Smooth muscle cell (in vitro differentiated cells): ENCODE measurements at regions not wholly inside any gene's neighbourhood (a gene's known extent, or its start where the extent isn't known, plus 50 kb on each side); places are given as distances from the start of the nearest gene placed in this dataset.

ENCODE experiments used
- DNase-seq: peaks from one replicate; lab custom pipeline; 2025; ENCODE audit not compliant: unreplicated experiment; lab: John Stamatoyannopoulos, UW
- H2AFZ ChIP-seq: fragments of 200-600 bp; sonication (generic); 2 replicates; pipeline ENCODE4 v1.6.0; 2016; ENCODE audit warnings: antibody characterized with exemption, low read depth, mild to moderate bottlenecking
- H3F3A ChIP-seq: fragments of 200-600 bp; sonication (generic); 2 replicates; pipeline ENCODE4 v1.6.0; 2017; ENCODE audit warnings: antibody characterized with exemption, low read depth
- H3K27ac ChIP-seq: fragments of 200-600 bp; sonication (generic); 2 replicates; pipeline ENCODE4 v1.5.1; 2016; ENCODE audit warnings: low read depth, mild to moderate bottlenecking
- H3K27me3 ChIP-seq: fragments of 200-600 bp; sonication (generic); 2 replicates; pipeline ENCODE4 v1.6.1; 2016; ENCODE audit warnings: low read depth, mild to moderate bottlenecking
- H3K36me3 ChIP-seq: fragments of 200-600 bp; sonication (generic); 2 replicates; pipeline ENCODE4 v1.5.1; 2016; ENCODE audit warnings: low read depth
- H3K4me1 ChIP-seq: fragments of 200-600 bp; sonication (generic); 2 replicates; pipeline ENCODE4 v1.5.1; 2016; ENCODE audit warnings: low read depth
- H3K4me2 ChIP-seq: fragments of 200-600 bp; sonication (generic); 2 replicates; pipeline ENCODE4 v1.6.0; 2016; ENCODE audit warnings: mild to moderate bottlenecking
- H3K4me3 ChIP-seq: fragments of 200-600 bp; sonication (generic); 2 replicates; pipeline ENCODE4 v1.5.1; 2016; ENCODE audit warnings: mild to moderate bottlenecking
- H3K79me2 ChIP-seq: fragments of 200-600 bp; sonication (generic); 2 replicates; pipeline ENCODE4 v1.6.0; 2016; ENCODE audit warnings: low read depth, mild to moderate bottlenecking
- H3K9ac ChIP-seq: fragments of 200-600 bp; sonication (generic); 2 replicates; pipeline ENCODE4 v1.6.0; 2016; ENCODE audit warnings: low read depth
- H3K9me3 ChIP-seq: fragments of 200-600 bp; sonication (generic); replicated peaks from 2 replicates; pipeline ENCODE4 v1.5.1; 2016; ENCODE audit warnings: low read depth
- H4K20me1 ChIP-seq: fragments of 200-600 bp; sonication (generic); 2 replicates; pipeline ENCODE4 v1.6.0; 2016; ENCODE audit warnings: low read depth
- CTCF ChIP-seq: fragments of 200-600 bp; sonication (generic); IDR thresholded peaks from 2 replicates; pipeline ENCODE4 v1.5.1; 2017; ENCODE audit warnings: borderline replicate concordance, mild to moderate bottlenecking, antibody characterized with exemption; ENCODE audit not compliant: insufficient read depth, poor library complexity, severe bottlenecking
- WGBS: methylation state at CpG from one replicate; pipeline ENCODE4 v1.1.7; 2016; ENCODE audit warnings: low lambda C conversion rate; 5-methylcytosine and 5-hydroxymethylcytosine counted together

- no peaks in the 10 kb centered on the region for H3K36me3 ChIP-seq
- H3K4me1 ChIP-seq: no peaks in the 10 kb centered on the region
- no peak overlapping the region for H3K27ac ChIP-seq
- no peak overlapping the region for H3K9ac ChIP-seq
- H3F3A ChIP-seq: no peaks in the 10 kb centered on the region
- no peaks in the 10 kb centered on the region for H3K79me2 ChIP-seq
- no peak overlapping the region for H2AFZ ChIP-seq
- H3K27me3 ChIP-seq: no peaks in the 10 kb centered on the region
- H4K20me1 ChIP-seq: no peaks in the 10 kb centered on the region
- TF ChIP-seq CTCF: no peak
- H3K4me3 ChIP-seq: no peak overlapping the region
- WGBS: 86% methylated on average over 2 of the region's 2 CpGs
- no peak for DNase-seq
- no peaks in the 10 kb centered on the region for H3K9me3 ChIP-seq
- no peak overlapping the region for H3K4me2 ChIP-seq
Observed at GRCh38 chr16:72480911-72481310, 309.0 kb upstream of the PMFBP1 start.

GRCh38 chr16:72475688-72476087, 303.7 kb upstream of the PMFBP1 start:
- H3F3A ChIP-seq: no peaks in the 10 kb centered on the region
- H3K9me3 ChIP-seq: no peaks in the 10 kb centered on the region
- no peak overlapping the region for H2AFZ ChIP-seq
- no peaks in the 10 kb centered on the region for H3K36me3 ChIP-seq
- TF ChIP-seq CTCF: no peak
- 59% methylated on average over 3 of the region's 3 CpGs for WGBS
- peak overlapping the region; percentile 5 for H3K4me2 ChIP-seq
- no peak for DNase-seq
- H3K27ac ChIP-seq: no peak overlapping the region
- H3K9ac ChIP-seq: no peak overlapping the region
- H3K79me2 ChIP-seq: no peaks in the 10 kb centered on the region
- no peaks in the 10 kb centered on the region for H3K27me3 ChIP-seq
- peaks cover 21% of the 10 kb centered on the region for H3K4me1 ChIP-seq
- no peaks in the 10 kb centered on the region for H4K20me1 ChIP-seq
- no peak overlapping the region for H3K4me3 ChIP-seq

GRCh38 chr16:72474501-72475123, 302.7 kb upstream of the PMFBP1 start:
- Histone ChIP-seq H3K27ac (peak overlapping the region; percentile 74), H2AFZ (no peak overlapping the region), H3K27me3 (no peaks in the 10 kb centered on the region), H3K4me3 (no peak overlapping the region), H3K4me1 (peaks cover 21% of the 10 kb centered on the region), H3K36me3 (no peaks in the 10 kb centered on the region), H3F3A (no peaks in the 10 kb centered on the region), H3K9me3 (no peaks in the 10 kb centered on the region), H3K9ac (peak overlapping the region; percentile 33), H4K20me1 (no peaks in the 10 kb centered on the region), H3K79me2 (no peaks in the 10 kb centered on the region), H3K4me2 (peak overlapping the region; percentile 54)
- DNase-seq: no peak
- 2% methylated on average over 2 of the region's 2 CpGs for WGBS
- TF ChIP-seq CTCF: no peak

GRCh38 chr16:72473631-72474030, 301.7 kb upstream of the PMFBP1 start:
- H2AFZ ChIP-seq: no peak overlapping the region

More at GRCh38 chr16:72473631-72474030, 301.7 kb upstream of the PMFBP1 start:
- Histone ChIP-seq H3K9me3 (no peaks in the 10 kb centered on the region), H3F3A (no peaks in the 10 kb centered on the region), H3K4me2 (peak overlapping the region; percentile 54), H3K79me2 (no peaks in the 10 kb centered on the region), H3K9ac (peak overlapping the region; percentile 33), H3K4me3 (no peak overlapping the region), H4K20me1 (no peaks in the 10 kb centered on the region), H3K27me3 (no peaks in the 10 kb centered on the region), H3K36me3 (no peaks in the 10 kb centered on the region), H3K4me1 (peaks cover 21% of the 10 kb centered on the region), H3K27ac (peak overlapping the region; percentile 74)
- TF ChIP-seq CTCF: no peak
- 91% methylated on average over 1 of the region's 1 CpG for WGBS
- no peak for DNase-seq
